Transverse colon (tissue), 4 donors: ENCODE measurements at regions not wholly inside any gene's neighbourhood (a gene's known extent, or its start where the extent isn't known, plus 50 kb on each side); places are given as distances from the start of the nearest gene placed in this dataset.

Source experiments
- POLR2A ChIP-seq: fragments of 450-650 bp; IDR thresholded peaks from one replicate; pipeline ENCODE4 v1.6.1; 2016; ENCODE audit warnings: antibody characterized with exemption, mild to moderate bottlenecking, moderate library complexity
- POLR2AphosphoS5 ChIP-seq, 3 donors: sonication (generic); formaldehyde crosslinking; IDR thresholded peaks; one replicate each; pipeline ENCODE4 v1.6.1; 2016; ENCODE audit warnings: antibody characterized with exemption in 3 of 3
- TF ChIP-seq, protein P1 (sequence below), 5 experiments: fragments of 200-600 bp in 3 of 5; fragments of 450-650 bp in 2 of 5; sonication (generic) in 3 of 5; IDR thresholded peaks; 1 replicate in 2 of 5; 2 replicates in 3 of 5; pipeline ENCODE4 v1.5.1; 2016 to 2017; ENCODE audit warnings: antibody characterized with exemption in 5 of 5, inconsistent platforms in 3 of 5, mild to moderate bottlenecking in 2 of 5, moderate library complexity in 1 of 5

DNA sequence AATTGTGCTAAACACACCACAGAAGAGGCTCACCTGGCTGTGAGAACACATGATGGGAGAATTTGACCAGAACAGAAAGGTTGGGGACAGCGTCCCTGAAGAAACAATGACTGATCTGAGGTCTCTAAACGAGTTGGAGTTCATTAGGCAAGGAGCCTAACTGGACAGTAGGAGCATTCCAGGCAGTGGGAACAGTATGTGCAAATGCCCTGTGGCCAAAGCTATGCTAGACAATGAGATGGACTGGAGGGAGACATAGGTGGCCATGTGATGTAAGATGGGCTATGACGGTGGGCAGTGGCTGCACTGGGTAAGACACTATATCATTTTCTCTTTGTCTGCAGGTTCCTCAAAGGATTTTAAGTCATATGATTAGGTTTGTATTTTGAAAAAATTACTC, 95.1 kb upstream of the ARAP3 start:
- no peak for TF ChIP-seq POLR2A
- TF ChIP-seq, protein P1, sequence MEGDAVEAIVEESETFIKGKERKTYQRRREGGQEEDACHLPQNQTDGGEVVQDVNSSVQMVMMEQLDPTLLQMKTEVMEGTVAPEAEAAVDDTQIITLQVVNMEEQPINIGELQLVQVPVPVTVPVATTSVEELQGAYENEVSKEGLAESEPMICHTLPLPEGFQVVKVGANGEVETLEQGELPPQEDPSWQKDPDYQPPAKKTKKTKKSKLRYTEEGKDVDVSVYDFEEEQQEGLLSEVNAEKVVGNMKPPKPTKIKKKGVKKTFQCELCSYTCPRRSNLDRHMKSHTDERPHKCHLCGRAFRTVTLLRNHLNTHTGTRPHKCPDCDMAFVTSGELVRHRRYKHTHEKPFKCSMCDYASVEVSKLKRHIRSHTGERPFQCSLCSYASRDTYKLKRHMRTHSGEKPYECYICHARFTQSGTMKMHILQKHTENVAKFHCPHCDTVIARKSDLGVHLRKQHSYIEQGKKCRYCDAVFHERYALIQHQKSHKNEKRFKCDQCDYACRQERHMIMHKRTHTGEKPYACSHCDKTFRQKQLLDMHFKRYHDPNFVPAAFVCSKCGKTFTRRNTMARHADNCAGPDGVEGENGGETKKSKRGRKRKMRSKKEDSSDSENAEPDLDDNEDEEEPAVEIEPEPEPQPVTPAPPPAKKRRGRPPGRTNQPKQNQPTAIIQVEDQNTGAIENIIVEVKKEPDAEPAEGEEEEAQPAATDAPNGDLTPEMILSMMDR (IDR thresholded peaks at IDR 0.05), result no peak
- TF ChIP-seq POLR2AphosphoS5 (IDR thresholded peaks at IDR 0.05), result no peak
